K562 (cell line): ENCODE measurements at regions not wholly inside any gene's neighbourhood (a gene's known extent, or its start where the extent isn't known, plus 50 kb on each side); places are given as distances from the start of the nearest gene placed in this dataset.
A peak's percentile ranks its signal among the peaks of the same experiment; 100 is the strongest.

Experiments
- ATAC-seq: fragments of 200-7000 bp; cut with Tn5 transposase; 3 replicates; pipeline ENCODE4 v1.9.1; 2020; ENCODE audit warnings: moderate library complexity
- BruUV-seq: library from RNA; stranded (reverse); fragments of 400-500 nt; replicated peaks from 2 replicates; lab custom pipeline; 2021; lab: Mats Ljungman, UMichigan
- CTCF ChIA-PET: fragments of 300-600 bp; formaldehyde crosslinking; extraction: SDS; loops from one replicate; lab custom pipeline; 2021; ENCODE audit warnings: low intra/inter-chr PET ratio; lab: Yijun Ruan, JAX
- POLR2A ChIA-PET: fragments of 300-600, 350-650 bp; sonication (Branson Sonifier 250); formaldehyde crosslinking; extraction: SDS; loops from one replicate; lab custom pipeline; 2021; ENCODE audit warnings: antibody characterized with exemption, inconsistent platforms; lab: Yijun Ruan, JAX
- DNase-seq, 4 experiments: peaks; one replicate each; pipeline versions ENCODE4 v3.0.0 to v3.0.0-alpha.2; 2011 to 2018; ENCODE audit warnings: low spot score in 3 of 4, mixed read lengths in 3 of 4; ENCODE audit errors: extremely low read depth in 1 of 4
- FAIRE-seq: peaks from 2 replicates; lab custom pipeline; 2011; peaks lifted over from hg19 to GRCh38; lab: Jason Lieb, UNC
- H2AFZ ChIP-seq: 2 replicates; pipeline ENCODE4 v1.6.0; 2011; ENCODE audit warnings: low read depth, low read length, control low read depth, inconsistent platforms
- H3K27ac ChIP-seq: fragments of 200-600 bp; 3 replicates; pipeline ENCODE4 v1.8.0; 2011; ENCODE audit warnings: low read depth, mild to moderate bottlenecking, control low read depth, inconsistent platforms, low read length, moderate library complexity, mixed read lengths; ENCODE audit errors: extremely low read depth
- H3K27me3 ChIP-seq, 2 experiments: fragments of 300-600 bp in 1 of 2; 2 replicates in 1 of 2; 3 replicates in 1 of 2; pipeline versions ENCODE4 v1.6.0 to v1.8.0; 2011; ENCODE audit warnings: inconsistent platforms in 2 of 2, low read length in 2 of 2, mild to moderate bottlenecking in 1 of 2, mixed read lengths in 1 of 2, moderate library complexity in 1 of 2; ENCODE audit not compliant: control insufficient read depth in 2 of 2, insufficient read depth in 2 of 2
- H3K36me3 ChIP-seq: fragments of 300-600 bp; 3 replicates; pipeline ENCODE4 v1.8.0; 2011; ENCODE audit warnings: mild to moderate bottlenecking, low read length, inconsistent platforms; ENCODE audit not compliant: control insufficient read depth, insufficient read depth
- H3K4me1 ChIP-seq, 2 experiments: fragments of 200-600 bp in 1 of 2; replicated peaks in 1 of 2; 2 replicates in 1 of 2; 3 replicates in 1 of 2; pipeline versions ENCODE4 v1.5.1 to v1.8.0; 2011; ENCODE audit warnings: inconsistent platforms in 2 of 2, low read length in 2 of 2, mild to moderate bottlenecking in 1 of 2, mixed read lengths in 1 of 2, moderate library complexity in 1 of 2; ENCODE audit not compliant: control insufficient read depth in 2 of 2, insufficient read depth in 2 of 2
- H3K4me2 ChIP-seq: 2 replicates; pipeline ENCODE4 v1.6.1; 2011; ENCODE audit warnings: low read length, control low read depth, inconsistent platforms, mixed read lengths; ENCODE audit not compliant: insufficient read depth
- H3K4me3 ChIP-seq: fragments of 200-600 bp; sonication (generic), shearing (Covaris generic); 2 replicates; pipeline ENCODE4 v1.5.1; 2016; ENCODE audit warnings: control low read depth, inconsistent platforms
- H3K79me2 ChIP-seq: fragments of 200-600 bp; 3 replicates; pipeline ENCODE4 v1.8.0; 2011; ENCODE audit warnings: low read length, inconsistent platforms; ENCODE audit not compliant: control insufficient read depth, insufficient read depth
- H3K9ac ChIP-seq, 2 experiments: 2 replicates each; pipeline versions ENCODE4 v1.6.0 to v1.6.1; 2011; ENCODE audit warnings: low read depth in 2 of 2, low read length in 2 of 2, control low read depth in 1 of 2, inconsistent platforms in 1 of 2, mild to moderate bottlenecking in 1 of 2, mixed read lengths in 1 of 2; ENCODE audit not compliant: insufficient read depth in 1 of 2
- H3K9me1 ChIP-seq: one replicate; pipeline ENCODE4 v1.6.0; 2011; ENCODE audit warnings: inconsistent platforms, mild to moderate bottlenecking, low read length, moderate library complexity; ENCODE audit not compliant: control insufficient read depth, insufficient read depth
- H3K9me3 ChIP-seq: replicated peaks from 2 replicates; pipeline ENCODE4 v1.5.1; 2011; ENCODE audit warnings: low read depth, low read length, inconsistent platforms; ENCODE audit not compliant: control insufficient read depth, insufficient read depth
- H4K20me1 ChIP-seq: replicated peaks from 2 replicates; pipeline ENCODE4 v1.6.1; 2011; ENCODE audit warnings: low read length, inconsistent platforms, mixed read lengths; ENCODE audit not compliant: control insufficient read depth, insufficient read depth
- HIVEP1 ChIP-seq: fragments of 250-450 bp; sonication (Bioruptor Pico); IDR thresholded peaks from 2 replicates; pipeline ENCODE4 v1.4.0; 2020; ENCODE audit warnings: mild to moderate bottlenecking
- ZNF146 ChIP-seq: IDR thresholded peaks from one replicate; pipeline ENCODE4 v1.6.1; 2018; ENCODE audit warnings: missing compliant biosample characterization; ENCODE audit not compliant: unreplicated experiment
- WGBS: fragments of 100-300 bp; shearing (Covaris generic); methylation state at CpG from one replicate; pipeline ENCODE4 v1.1.6; 2016; ENCODE audit warnings: low coverage, mixed read lengths; ENCODE audit not compliant: insufficient coverage; ENCODE audit errors: missing lambda C conversion rate; 5-methylcytosine and 5-hydroxymethylcytosine counted together
- in situ Hi-C: fragments of 300-500 bp; cut with MboI; formaldehyde crosslinking; loops from 4 replicates; pipeline ENCODE4 v1.15.0; 2018; ENCODE audit warnings: inconsistent platforms, mixed read lengths
- intact Hi-C: fragments of 100-400 bp; cut with micrococcal nuclease; formaldehyde crosslinking; loops from 2 replicates; pipeline ENCODE4 v1.14.2; 2022
- TF ChIP-seq, protein P1 (sequence below): fragments of 250-450 bp; sonication (Bioruptor Pico); IDR thresholded peaks from 2 replicates; pipeline ENCODE4 v1.5.0; 2020; ENCODE audit warnings: mild to moderate bottlenecking
- TF ChIP-seq, protein P2 (sequence below): fragments of 450-650 bp; IDR thresholded peaks from 2 replicates; pipeline ENCODE4 v1.6.1; 2016; ENCODE audit warnings: borderline replicate concordance

DNA sequence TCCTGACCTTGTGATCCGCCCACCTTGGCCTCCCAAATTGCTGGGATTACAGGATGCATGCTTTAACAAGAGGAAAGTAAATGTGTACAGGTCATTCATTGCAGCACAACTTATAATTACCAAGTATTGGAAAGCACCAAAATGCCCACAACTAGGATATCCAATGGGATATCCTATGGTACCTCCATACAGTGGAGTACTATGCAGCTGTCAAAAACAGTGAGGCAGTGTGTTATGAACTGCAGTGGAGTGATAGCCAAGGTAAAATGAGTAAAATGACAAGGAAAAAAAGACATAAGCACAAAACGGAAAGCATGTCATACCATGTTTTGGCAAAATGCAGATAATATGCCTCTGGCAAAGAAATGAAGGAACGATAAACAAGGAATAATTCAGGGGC lies 87.6 kb downstream of the FOXL1 start:
- in situ Hi-C loops (no loop called here), intact Hi-C loops (no loop called here)
- Histone ChIP-seq H3K9me3 (no peaks in the 10 kb centered on the region), H3K36me3 (no peaks in the 10 kb centered on the region), H3K4me3 (no peak overlapping the region), H2AFZ (no peak overlapping the region), H3K4me1 (peaks cover 8 to 18% of the 10 kb centered on the region in 2 experiments), H4K20me1 (no peaks in the 10 kb centered on the region), H3K79me2 (no peaks in the 10 kb centered on the region), H3K4me2 (no peak overlapping the region), H3K27ac (no peak overlapping the region), H3K27me3 (peaks cover 17 to 22% of the 10 kb centered on the region in 2 experiments; a peak in 4 of 5 replicates), H3K9me1 (no peaks in the 10 kb centered on the region), H3K9ac (no peak overlapping the region)
- POLR2A ChIA-PET = interaction anchor here (0.7 kb wide), 1 partner anchor 1349 kb away, joined by 3 read pairs; no protein-coding TSS in a partner anchor
- TF ChIP-seq HIVEP1 (CRISPR knock-in tag) (no peak), ZNF146 (CRISPR knock-in tag) (peak; percentile 51)
- no peak for FAIRE-seq
- no peak for DNase-seq
- CTCF ChIA-PET = no interaction called here
- ATAC-seq = no peak
- no TSS peak for BruUV-seq
- 29% methylated on average over 3 of the region's 3 CpGs for WGBS

DNA sequence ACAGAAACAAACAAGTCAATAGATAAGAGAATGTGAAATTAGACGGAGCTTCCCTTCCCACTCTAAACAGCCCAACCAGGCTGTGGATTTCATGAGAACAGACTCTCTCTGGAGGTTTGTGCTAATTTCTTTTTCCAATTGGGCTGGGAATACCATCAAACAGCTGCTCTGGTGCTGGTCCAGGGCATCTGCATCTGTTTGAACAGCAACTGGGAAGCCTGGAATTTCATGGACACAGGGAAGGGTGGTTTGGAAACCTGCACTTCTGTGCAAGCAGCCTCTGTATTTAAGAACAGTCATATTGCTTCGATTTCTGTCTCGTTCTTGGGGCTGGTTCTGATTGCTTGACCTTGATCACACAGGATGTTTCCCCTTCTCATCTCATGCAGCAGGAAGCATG lies 88.7 kb downstream of the FOXL1 start:
- H4K20me1 ChIP-seq = no peaks in the 10 kb centered on the region; the same call in 1 of the 2 replicates
- no peak for FAIRE-seq
- intact Hi-C loops = no loop called here
- no peak overlapping the region for H3K27ac ChIP-seq
- no TSS peak for BruUV-seq
- H3K27me3 ChIP-seq = peaks cover 16 to 33% of the 10 kb centered on the region in 2 experiments; a peak in 4 of 5 replicates
- TF ChIP-seq, protein P1, sequence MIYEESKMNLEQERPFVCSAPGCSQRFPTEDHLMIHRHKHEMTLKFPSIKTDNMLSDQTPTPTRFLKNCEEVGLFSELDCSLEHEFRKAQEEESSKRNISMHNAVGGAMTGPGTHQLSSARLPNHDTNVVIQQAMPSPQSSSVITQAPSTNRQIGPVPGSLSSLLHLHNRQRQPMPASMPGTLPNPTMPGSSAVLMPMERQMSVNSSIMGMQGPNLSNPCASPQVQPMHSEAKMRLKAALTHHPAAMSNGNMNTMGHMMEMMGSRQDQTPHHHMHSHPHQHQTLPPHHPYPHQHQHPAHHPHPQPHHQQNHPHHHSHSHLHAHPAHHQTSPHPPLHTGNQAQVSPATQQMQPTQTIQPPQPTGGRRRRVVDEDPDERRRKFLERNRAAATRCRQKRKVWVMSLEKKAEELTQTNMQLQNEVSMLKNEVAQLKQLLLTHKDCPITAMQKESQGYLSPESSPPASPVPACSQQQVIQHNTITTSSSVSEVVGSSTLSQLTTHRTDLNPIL = no peak
- TF ChIP-seq, protein P2, sequence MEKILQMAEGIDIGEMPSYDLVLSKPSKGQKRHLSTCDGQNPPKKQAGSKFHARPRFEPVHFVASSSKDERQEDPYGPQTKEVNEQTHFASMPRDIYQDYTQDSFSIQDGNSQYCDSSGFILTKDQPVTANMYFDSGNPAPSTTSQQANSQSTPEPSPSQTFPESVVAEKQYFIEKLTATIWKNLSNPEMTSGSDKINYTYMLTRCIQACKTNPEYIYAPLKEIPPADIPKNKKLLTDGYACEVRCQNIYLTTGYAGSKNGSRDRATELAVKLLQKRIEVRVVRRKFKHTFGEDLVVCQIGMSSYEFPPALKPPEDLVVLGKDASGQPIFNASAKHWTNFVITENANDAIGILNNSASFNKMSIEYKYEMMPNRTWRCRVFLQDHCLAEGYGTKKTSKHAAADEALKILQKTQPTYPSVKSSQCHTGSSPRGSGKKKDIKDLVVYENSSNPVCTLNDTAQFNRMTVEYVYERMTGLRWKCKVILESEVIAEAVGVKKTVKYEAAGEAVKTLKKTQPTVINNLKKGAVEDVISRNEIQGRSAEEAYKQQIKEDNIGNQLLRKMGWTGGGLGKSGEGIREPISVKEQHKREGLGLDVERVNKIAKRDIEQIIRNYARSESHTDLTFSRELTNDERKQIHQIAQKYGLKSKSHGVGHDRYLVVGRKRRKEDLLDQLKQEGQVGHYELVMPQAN = no peak
- H3K9me1 ChIP-seq = no peaks in the 10 kb centered on the region
- H3K4me3 ChIP-seq = no peak overlapping the region
- no peaks in the 10 kb centered on the region for H3K9me3 ChIP-seq
- DNase-seq = no peak
- no peak overlapping the region for H3K9ac ChIP-seq
- H3K79me2 ChIP-seq = no peaks in the 10 kb centered on the region
- WGBS = 7% methylated on average over 3 of the region's 3 CpGs
- ChIA-PET CTCF (interaction anchor here (0.8 kb wide), 1 partner anchor 103 kb away, joined by 3 read pairs; no protein-coding TSS in a partner anchor), POLR2A (no interaction called here)
- H3K4me2 ChIP-seq = no peak overlapping the region
- no peak overlapping the region for H2AFZ ChIP-seq
- H3K36me3 ChIP-seq = no peaks in the 10 kb centered on the region
- in situ Hi-C loops = no loop called here
- no peak for ATAC-seq
- peaks cover 8 to 18% of the 10 kb centered on the region in 2 experiments for H3K4me1 ChIP-seq
